ENCODE measurements at regions not wholly inside any gene's neighbourhood (a gene's known extent, or its start where the extent isn't known, plus 50 kb on each side); places are given as distances from the start of the nearest gene placed in this dataset.

- H3K36me3 ChIP-seq (ENCODE audit: low read depth, low read length), result no peaks in the 10 kb centered on the region
- H3K9me2 ChIP-seq (replicated peaks; ENCODE audit: low read length), result no peaks in the 10 kb centered on the region
- no peak overlapping the region for H3K4me2 ChIP-seq (ENCODE audit: low read length)
- H3K27me3 ChIP-seq (ENCODE audit: low read length), result peaks cover 57% of the 10 kb centered on the region
- H3K9me3 ChIP-seq (ENCODE audit: low read length), result no peaks in the 10 kb centered on the region
- no peak overlapping the region for H2AFZ ChIP-seq (ENCODE audit: low read length)
- no peak overlapping the region for H3K27ac ChIP-seq (ENCODE audit: low read length)
- ChIA-PET CTCF (interaction anchor here (0.5 kb wide), 1 partner anchor 33 kb away, joined by 4 read pairs; no protein-coding TSS in a partner anchor), POLR2A (ENCODE audit: unreplicated experiment) (no interaction called here)
- DNase-seq (no peak), ATAC-seq (no peak)
- H3K9ac ChIP-seq (ENCODE audit: low read length), result no peak overlapping the region
- TF ChIP-seq EZH2phosphoT487 (IDR thresholded peaks at IDR 0.05; ENCODE audit: borderline replicate concordance, low read length) (no peak), CTCF (conservative IDR thresholded peaks at IDR 0.05; ENCODE audit: low read depth, low read length) (no peak), EZH2 (IDR thresholded peaks at IDR 0.05; ENCODE audit: low read length, unreplicated experiment) (no peak)
- H3K4me1 ChIP-seq (ENCODE audit: insufficient read depth, low read length), result no peaks in the 10 kb centered on the region
- BruUV-seq (replicated peaks), result no TSS peak
- no peak overlapping the region for H3K4me3 ChIP-seq (ENCODE audit: low read length)
- intact Hi-C loops (cut with micrococcal nuclease), result no loop called here
- H3K79me2 ChIP-seq (ENCODE audit: low read length), result no peaks in the 10 kb centered on the region
- H3F3A ChIP-seq (ENCODE audit: low read length, unreplicated experiment), result no peaks in the 10 kb centered on the region
- no peaks in the 10 kb centered on the region for H4K20me1 ChIP-seq (ENCODE audit: low read length)
Observed at GRCh38 chr2:6792883-6793282, 72.8 kb downstream of the CMPK2 start.

DNA sequence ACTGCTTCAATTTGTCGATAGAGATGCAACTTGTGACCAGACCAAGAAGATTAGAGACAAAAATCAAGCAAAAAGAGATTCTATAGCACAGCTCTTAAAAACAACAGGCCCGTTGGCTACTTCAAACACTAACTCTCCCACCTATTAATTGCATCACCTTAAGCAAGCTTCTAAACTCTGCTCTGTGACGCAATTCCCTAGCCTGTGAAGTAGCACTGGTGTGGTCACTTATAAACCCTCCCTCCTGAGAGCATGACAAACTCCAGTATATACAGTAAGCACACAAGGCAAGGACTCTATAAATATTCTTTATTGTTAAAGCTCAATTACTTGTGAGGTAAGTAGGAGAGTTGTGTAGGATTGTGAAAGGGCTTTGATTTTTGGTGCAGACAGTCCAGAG, 72.3 kb downstream of the CMPK2 start:
- intact Hi-C loops (cut with micrococcal nuclease), result no loop called here
- no peak overlapping the region for H3K27ac ChIP-seq (ENCODE audit: low read length)
- ChIA-PET CTCF (interaction anchor here (0.5 kb wide), 1 partner anchor 32 kb away, joined by 4 read pairs; no protein-coding TSS in a partner anchor), POLR2A (ENCODE audit: unreplicated experiment) (no interaction called here)
- H3K27me3 ChIP-seq (ENCODE audit: low read length), result peaks cover 57% of the 10 kb centered on the region
- H3K79me2 ChIP-seq (ENCODE audit: low read length), result no peaks in the 10 kb centered on the region
- DNase-seq (no peak), ATAC-seq (no peak)
- TF ChIP-seq EZH2 (IDR thresholded peaks at IDR 0.05; ENCODE audit: low read length, unreplicated experiment), result no peak
- no peak for TF ChIP-seq EZH2phosphoT487 (IDR thresholded peaks at IDR 0.05; ENCODE audit: borderline replicate concordance, low read length)
- no peak for TF ChIP-seq CTCF (conservative IDR thresholded peaks at IDR 0.05; ENCODE audit: low read depth, low read length)
- no peaks in the 10 kb centered on the region for H3F3A ChIP-seq (ENCODE audit: low read length, unreplicated experiment)
- H3K36me3 ChIP-seq (ENCODE audit: low read depth, low read length), result no peaks in the 10 kb centered on the region
- no peaks in the 10 kb centered on the region for H4K20me1 ChIP-seq (ENCODE audit: low read length)
- H3K4me3 ChIP-seq (ENCODE audit: low read length), result no peak overlapping the region
- H3K4me1 ChIP-seq (ENCODE audit: insufficient read depth, low read length), result no peaks in the 10 kb centered on the region
- no peak overlapping the region for H3K4me2 ChIP-seq (ENCODE audit: low read length)
- no peaks in the 10 kb centered on the region for H3K9me3 ChIP-seq (ENCODE audit: low read length)
- BruUV-seq (replicated peaks), result no TSS peak
- H2AFZ ChIP-seq (ENCODE audit: low read length), result no peak overlapping the region
- no peaks in the 10 kb centered on the region for H3K9me2 ChIP-seq (replicated peaks; ENCODE audit: low read length)
- H3K9ac ChIP-seq (ENCODE audit: low read length), result no peak overlapping the region

GRCh38 chr2:6793913-6794312, 71.8 kb downstream of the CMPK2 start:
- DNase-seq, result no peak
- H3K27ac ChIP-seq (ENCODE audit: low read length), result no peak overlapping the region
- intact Hi-C loops (cut with micrococcal nuclease), result no loop called here
- no peaks in the 10 kb centered on the region for H3K79me2 ChIP-seq (ENCODE audit: low read length)
- no TSS peak for BruUV-seq (replicated peaks)
- ChIA-PET POLR2A (ENCODE audit: unreplicated experiment) (no interaction called here), CTCF (no interaction called here)
- ATAC-seq, result no peak
- H3K4me3 ChIP-seq (ENCODE audit: low read length), result no peak overlapping the region
- no peak overlapping the region for H3K9ac ChIP-seq (ENCODE audit: low read length)
- no peaks in the 10 kb centered on the region for H4K20me1 ChIP-seq (ENCODE audit: low read length)
- H3F3A ChIP-seq (ENCODE audit: low read length, unreplicated experiment), result no peaks in the 10 kb centered on the region
- no peaks in the 10 kb centered on the region for H3K36me3 ChIP-seq (ENCODE audit: low read depth, low read length)
- H3K9me3 ChIP-seq (ENCODE audit: low read length), result no peaks in the 10 kb centered on the region
- peaks cover 60% of the 10 kb centered on the region for H3K27me3 ChIP-seq (ENCODE audit: low read length)
- H2AFZ ChIP-seq (ENCODE audit: low read length), result no peak overlapping the region
- no peaks in the 10 kb centered on the region for H3K9me2 ChIP-seq (replicated peaks; ENCODE audit: low read length)
- TF ChIP-seq EZH2 (IDR thresholded peaks at IDR 0.05; ENCODE audit: low read length, unreplicated experiment) (no peak), EZH2phosphoT487 (IDR thresholded peaks at IDR 0.05; ENCODE audit: borderline replicate concordance, low read length) (no peak)
- no peaks in the 10 kb centered on the region for H3K4me1 ChIP-seq (ENCODE audit: insufficient read depth, low read length)
- H3K4me2 ChIP-seq (ENCODE audit: low read length), result no peak overlapping the region
